ENCODE measurements at regions not wholly inside any gene's neighbourhood (a gene's known extent, or its start where the extent isn't known, plus 50 kb on each side); places are given as distances from the start of the nearest gene placed in this dataset.

DNA sequence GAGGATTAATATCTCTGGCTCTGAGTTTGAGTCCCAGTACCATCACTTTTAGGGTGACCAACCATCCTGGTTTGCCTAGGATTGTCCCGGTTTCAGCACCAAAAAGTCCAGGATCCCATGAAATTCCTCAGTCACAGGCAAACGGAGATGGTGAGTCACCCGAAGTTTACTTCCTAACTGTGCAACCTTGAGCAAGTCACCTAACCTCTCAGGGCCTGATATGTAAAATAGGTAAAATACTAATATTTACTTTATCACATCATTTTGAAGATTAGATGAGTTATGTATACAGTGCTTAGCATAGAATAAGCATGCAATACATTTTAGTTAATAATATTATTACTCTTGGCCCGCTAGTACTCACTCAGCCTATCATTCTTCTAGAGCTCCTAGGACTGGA lies 91.1 kb upstream of the KCNMB2 start:
- DNase-seq (ENCODE audit: low spot score in 2 of 2): no peak
- H3K36me3 ChIP-seq: no peaks in the 10 kb centered on the region
- no peaks in the 10 kb centered on the region for H3K27me3 ChIP-seq
- no peaks in the 10 kb centered on the region for H3K9me3 ChIP-seq
- H3K4me3 ChIP-seq: no peak overlapping the region
- no peaks in the 10 kb centered on the region for H3K4me1 ChIP-seq
- no peak overlapping the region for H3K27ac ChIP-seq
- no peak for TF ChIP-seq POLR2AphosphoS5 (IDR thresholded peaks at IDR 0.05)
- intact Hi-C loops (cut with DNase I; ENCODE audit: low total_unique reads): no loop called here

DNA sequence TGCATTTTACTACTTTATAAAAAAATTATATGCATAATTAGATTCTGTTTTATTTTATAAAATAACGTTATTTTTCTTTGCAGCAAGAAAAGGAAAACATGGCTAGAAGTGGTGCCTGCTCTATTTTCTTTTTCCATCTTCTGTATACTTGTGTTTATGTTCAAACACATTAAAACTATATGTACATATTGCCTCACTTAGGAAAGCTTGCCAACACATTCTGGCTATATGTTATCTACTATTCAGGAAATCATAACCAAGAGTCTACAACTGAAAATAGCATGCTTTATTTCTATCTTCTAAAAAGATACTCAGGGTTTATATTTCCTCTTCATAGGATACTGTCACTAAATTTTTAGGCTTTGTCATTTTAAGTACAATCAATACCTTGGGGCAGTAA lies 90.2 kb upstream of the KCNMB2 start:
- no peak for DNase-seq (ENCODE audit: low spot score in 2 of 2)
- TF ChIP-seq POLR2A (IDR thresholded peaks at IDR 0.05) (no peak), POLR2AphosphoS5 (IDR thresholded peaks at IDR 0.05) (no peak)
- TF ChIP-seq, protein P1, sequence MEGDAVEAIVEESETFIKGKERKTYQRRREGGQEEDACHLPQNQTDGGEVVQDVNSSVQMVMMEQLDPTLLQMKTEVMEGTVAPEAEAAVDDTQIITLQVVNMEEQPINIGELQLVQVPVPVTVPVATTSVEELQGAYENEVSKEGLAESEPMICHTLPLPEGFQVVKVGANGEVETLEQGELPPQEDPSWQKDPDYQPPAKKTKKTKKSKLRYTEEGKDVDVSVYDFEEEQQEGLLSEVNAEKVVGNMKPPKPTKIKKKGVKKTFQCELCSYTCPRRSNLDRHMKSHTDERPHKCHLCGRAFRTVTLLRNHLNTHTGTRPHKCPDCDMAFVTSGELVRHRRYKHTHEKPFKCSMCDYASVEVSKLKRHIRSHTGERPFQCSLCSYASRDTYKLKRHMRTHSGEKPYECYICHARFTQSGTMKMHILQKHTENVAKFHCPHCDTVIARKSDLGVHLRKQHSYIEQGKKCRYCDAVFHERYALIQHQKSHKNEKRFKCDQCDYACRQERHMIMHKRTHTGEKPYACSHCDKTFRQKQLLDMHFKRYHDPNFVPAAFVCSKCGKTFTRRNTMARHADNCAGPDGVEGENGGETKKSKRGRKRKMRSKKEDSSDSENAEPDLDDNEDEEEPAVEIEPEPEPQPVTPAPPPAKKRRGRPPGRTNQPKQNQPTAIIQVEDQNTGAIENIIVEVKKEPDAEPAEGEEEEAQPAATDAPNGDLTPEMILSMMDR (IDR thresholded peaks at IDR 0.05): no peak
- no peak overlapping the region for H3K27ac ChIP-seq
- H3K27me3 ChIP-seq: no peaks in the 10 kb centered on the region
- H3K36me3 ChIP-seq: no peaks in the 10 kb centered on the region
- no peak overlapping the region for H3K4me3 ChIP-seq
- intact Hi-C loops (cut with DNase I; ENCODE audit: low total_unique reads): no loop called here
- no peaks in the 10 kb centered on the region for H3K9me3 ChIP-seq
- no peaks in the 10 kb centered on the region for H3K4me1 ChIP-seq

DNA sequence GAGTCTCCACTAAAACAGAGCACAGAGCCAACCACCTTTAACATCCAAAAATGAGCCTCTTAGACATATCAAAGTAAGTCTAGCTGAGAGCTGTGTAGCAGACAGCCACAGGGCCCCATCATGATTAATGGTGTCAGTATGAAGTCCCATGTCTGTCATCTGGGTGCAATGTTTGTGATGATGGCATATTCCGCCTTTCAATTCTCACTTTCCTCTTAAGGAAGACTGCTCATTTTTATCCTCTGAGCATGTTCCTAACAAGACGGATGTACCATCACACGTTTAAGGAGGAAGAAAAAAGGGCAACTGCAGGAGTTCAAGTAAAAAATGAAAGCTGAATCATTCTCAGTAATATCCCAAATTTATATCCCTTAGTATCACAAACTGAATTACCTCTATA lies 85.8 kb upstream of the KCNMB2 start:
- Histone ChIP-seq H3K27ac (no peak overlapping the region), H3K27me3 (no peaks in the 10 kb centered on the region), H3K4me3 (no peak overlapping the region), H3K9me3 (no peaks in the 10 kb centered on the region), H3K36me3 (no peaks in the 10 kb centered on the region), H3K4me1 (no peaks in the 10 kb centered on the region)
- no peak for DNase-seq (ENCODE audit: low spot score in 2 of 2)
- TF ChIP-seq, protein P1 (IDR thresholded peaks at IDR 0.05): no peak
- TF ChIP-seq POLR2A (IDR thresholded peaks at IDR 0.05) (no peak), POLR2AphosphoS5 (IDR thresholded peaks at IDR 0.05) (no peak)
- intact Hi-C loops (cut with DNase I; ENCODE audit: low total_unique reads): no loop called here

DNA sequence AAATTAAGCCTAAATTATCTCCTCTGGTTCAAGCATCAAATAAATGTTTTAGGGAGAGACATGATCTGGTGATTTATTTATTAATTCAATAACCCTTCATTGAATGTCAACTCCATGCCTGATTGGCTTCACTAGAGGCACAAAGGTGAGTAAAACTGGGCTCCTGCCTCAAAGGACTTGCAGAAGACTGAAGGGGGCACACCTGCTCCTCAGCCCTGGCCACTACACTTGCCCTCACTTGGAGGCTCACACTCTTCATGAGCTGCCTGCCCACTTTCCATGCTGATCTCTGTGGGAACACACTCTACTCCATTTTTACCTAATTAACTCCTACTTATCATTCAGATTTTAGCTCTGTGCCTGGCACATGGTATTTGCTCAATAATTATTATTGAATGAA lies 84.4 kb upstream of the KCNMB2 start:
- H3K27ac ChIP-seq: no peak overlapping the region
- H3K36me3 ChIP-seq: no peaks in the 10 kb centered on the region
- no peak overlapping the region for H3K4me3 ChIP-seq
- H3K9me3 ChIP-seq: no peaks in the 10 kb centered on the region
- no peaks in the 10 kb centered on the region for H3K4me1 ChIP-seq
- no peaks in the 10 kb centered on the region for H3K27me3 ChIP-seq
- DNase-seq (ENCODE audit: low spot score in 2 of 2): no peak
- intact Hi-C loops (cut with DNase I; ENCODE audit: low total_unique reads): no loop called here
- TF ChIP-seq POLR2AphosphoS5 (IDR thresholded peaks at IDR 0.05) (no peak), POLR2A (IDR thresholded peaks at IDR 0.05) (no peak)
- TF ChIP-seq, protein P1 (IDR thresholded peaks at IDR 0.05): no peak

DNA sequence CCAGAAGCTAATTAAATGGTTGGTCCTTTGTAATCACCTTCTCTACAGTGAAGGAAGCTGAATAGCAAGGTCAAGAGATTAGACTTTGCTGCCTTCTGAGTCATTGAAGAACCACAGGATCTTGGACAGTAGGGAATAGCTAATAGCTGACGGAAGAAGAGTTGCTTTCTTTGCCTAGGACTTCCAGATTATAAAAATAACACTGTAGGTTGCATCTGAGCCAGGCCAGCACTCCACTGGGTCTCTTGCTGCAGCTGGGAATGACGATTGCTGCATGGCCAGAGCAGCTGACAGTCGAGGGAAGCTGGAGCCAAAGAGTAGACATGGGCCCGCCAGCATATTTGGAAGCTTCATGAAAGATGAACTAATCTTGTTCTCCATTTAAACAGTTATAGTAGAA lies 81.5 kb upstream of the KCNMB2 start:
- TF ChIP-seq, protein P1 (IDR thresholded peaks at IDR 0.05): no peak
- no peak for TF ChIP-seq POLR2AphosphoS5 (IDR thresholded peaks at IDR 0.05)
- Histone ChIP-seq H3K27me3 (no peaks in the 10 kb centered on the region), H3K27ac (no peak overlapping the region), H3K4me1 (no peaks in the 10 kb centered on the region), H3K9me3 (no peaks in the 10 kb centered on the region), H3K4me3 (no peak overlapping the region), H3K36me3 (no peaks in the 10 kb centered on the region)
- intact Hi-C loops (cut with DNase I; ENCODE audit: low total_unique reads): no loop called here
- peak in 1 of 2 donors; percentile 19 for DNase-seq (ENCODE audit: low spot score in 2 of 2)

DNA sequence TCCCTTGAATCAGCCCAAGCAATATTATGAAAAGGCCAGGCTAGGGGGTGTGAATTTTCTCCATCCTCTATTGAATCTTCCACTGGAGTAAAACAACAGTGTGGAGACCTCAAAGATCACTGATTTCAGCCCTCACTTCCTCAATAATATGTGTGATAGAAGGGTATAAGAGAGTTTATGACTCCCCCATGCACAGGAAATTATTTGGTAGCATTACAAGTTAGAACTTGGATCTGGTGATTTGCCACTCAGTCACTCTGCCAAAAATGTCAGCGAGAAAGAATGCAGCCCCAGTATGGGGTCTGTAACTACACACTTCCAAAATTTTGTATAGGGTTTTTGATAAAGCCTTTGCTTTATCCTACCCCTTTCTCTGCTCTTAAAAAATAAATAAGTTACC lies 81.0 kb upstream of the KCNMB2 start:
- H3K27me3 ChIP-seq: no peaks in the 10 kb centered on the region
- no peaks in the 10 kb centered on the region for H3K36me3 ChIP-seq
- H3K4me1 ChIP-seq: no peaks in the 10 kb centered on the region
- TF ChIP-seq POLR2AphosphoS5 (IDR thresholded peaks at IDR 0.05) (no peak), POLR2A (IDR thresholded peaks at IDR 0.05) (no peak)
- TF ChIP-seq, protein P1 (IDR thresholded peaks at IDR 0.05): no peak
- no peak overlapping the region for H3K4me3 ChIP-seq
- H3K27ac ChIP-seq: no peak overlapping the region
- intact Hi-C loops (cut with DNase I; ENCODE audit: low total_unique reads): no loop called here
- no peak for DNase-seq (ENCODE audit: low spot score in 2 of 2)
- no peaks in the 10 kb centered on the region for H3K9me3 ChIP-seq

Measured in breast epithelium (tissue), 4 donors.